Fibroblast of pulmonary artery (primary cell): ENCODE measurements at regions not wholly inside any gene's neighbourhood (a gene's known extent, or its start where the extent isn't known, plus 50 kb on each side); places are given as distances from the start of the nearest gene placed in this dataset.

ENCODE experiments used
- DNase-seq: peaks from one replicate; pipeline ENCODE4 v3.0.0-alpha.2; 2010; ENCODE audit warnings: low read depth
- H3K4me3 ChIP-seq: replicated peaks from 2 replicates; pipeline ENCODE4 v1.5.1; 2011; ENCODE audit warnings: low read depth, mild to moderate bottlenecking, control low read depth, low read length, moderate library complexity
- TF ChIP-seq, protein P1 (sequence below): IDR thresholded peaks from 2 replicates; pipeline ENCODE4 v1.5.1; 2011; ENCODE audit warnings: mild to moderate bottlenecking, control low read depth, low read length, inconsistent platforms; ENCODE audit errors: missing control alignments

DNA sequence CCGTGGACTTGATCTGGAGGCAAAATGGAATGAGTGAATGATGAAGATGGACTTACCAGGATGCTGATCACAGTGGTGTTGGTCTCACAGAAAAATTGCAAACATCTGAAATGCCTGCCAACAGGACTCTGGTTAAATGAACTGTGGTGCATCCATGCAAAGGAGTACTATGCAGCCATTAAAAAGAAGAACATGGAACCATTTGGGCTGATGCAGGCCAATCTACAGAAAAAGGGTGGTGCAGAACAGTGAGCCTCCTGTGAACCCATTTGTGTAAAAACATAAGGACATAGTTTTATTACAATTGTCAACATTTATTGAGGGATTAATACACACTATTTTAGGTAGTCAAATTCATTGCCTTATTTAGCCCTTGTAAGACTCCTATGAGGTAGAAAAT, 111.9 kb downstream of the MN1 start:
- no peak for DNase-seq
- H3K4me3 ChIP-seq = no peak overlapping the region
- TF ChIP-seq, protein P1, sequence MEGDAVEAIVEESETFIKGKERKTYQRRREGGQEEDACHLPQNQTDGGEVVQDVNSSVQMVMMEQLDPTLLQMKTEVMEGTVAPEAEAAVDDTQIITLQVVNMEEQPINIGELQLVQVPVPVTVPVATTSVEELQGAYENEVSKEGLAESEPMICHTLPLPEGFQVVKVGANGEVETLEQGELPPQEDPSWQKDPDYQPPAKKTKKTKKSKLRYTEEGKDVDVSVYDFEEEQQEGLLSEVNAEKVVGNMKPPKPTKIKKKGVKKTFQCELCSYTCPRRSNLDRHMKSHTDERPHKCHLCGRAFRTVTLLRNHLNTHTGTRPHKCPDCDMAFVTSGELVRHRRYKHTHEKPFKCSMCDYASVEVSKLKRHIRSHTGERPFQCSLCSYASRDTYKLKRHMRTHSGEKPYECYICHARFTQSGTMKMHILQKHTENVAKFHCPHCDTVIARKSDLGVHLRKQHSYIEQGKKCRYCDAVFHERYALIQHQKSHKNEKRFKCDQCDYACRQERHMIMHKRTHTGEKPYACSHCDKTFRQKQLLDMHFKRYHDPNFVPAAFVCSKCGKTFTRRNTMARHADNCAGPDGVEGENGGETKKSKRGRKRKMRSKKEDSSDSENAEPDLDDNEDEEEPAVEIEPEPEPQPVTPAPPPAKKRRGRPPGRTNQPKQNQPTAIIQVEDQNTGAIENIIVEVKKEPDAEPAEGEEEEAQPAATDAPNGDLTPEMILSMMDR = no peak

DNA sequence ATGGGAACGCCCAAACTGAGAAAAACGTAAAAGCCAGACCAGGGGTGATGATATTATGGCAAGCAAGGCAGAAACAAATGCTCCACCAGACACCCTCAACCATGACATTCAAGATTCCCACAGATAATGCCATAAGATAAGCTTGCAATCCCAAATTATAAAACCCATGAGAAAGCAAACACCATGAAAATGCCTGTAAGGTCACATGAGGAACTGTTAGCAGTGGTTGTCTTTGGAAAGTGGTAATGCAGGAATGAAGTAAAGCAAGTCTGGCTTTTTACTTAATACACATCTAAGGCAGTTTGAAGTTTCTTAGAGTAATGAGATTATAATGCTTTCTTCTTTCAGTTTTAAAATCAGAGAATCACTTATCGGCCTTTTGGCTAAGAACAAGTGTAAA, 111.0 kb downstream of the MN1 start:
- TF ChIP-seq, protein P1 = no peak
- H3K4me3 ChIP-seq = no peak overlapping the region
- no peak for DNase-seq

DNA sequence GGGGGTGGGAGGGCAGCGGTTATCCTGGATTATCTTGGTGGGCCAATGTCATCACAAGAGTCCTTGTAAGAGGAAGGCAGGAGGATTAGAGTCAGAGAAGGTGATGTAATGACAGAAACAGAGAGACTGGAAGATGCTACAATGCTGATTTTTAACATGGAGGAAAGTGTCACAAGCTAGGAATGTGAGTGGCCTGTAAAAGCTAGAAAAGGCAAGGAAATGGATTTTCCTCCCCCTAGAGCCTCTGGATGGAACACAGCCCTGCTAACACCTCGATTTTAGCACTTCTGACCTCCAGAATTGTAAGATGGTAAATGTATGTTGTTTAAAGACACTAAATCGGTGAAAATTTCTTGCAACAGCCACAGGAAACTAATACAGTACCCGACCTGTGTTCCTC, 109.3 kb downstream of the MN1 start:
- DNase-seq = no peak
- H3K4me3 ChIP-seq = no peak overlapping the region
- TF ChIP-seq, protein P1 = no peak

DNA sequence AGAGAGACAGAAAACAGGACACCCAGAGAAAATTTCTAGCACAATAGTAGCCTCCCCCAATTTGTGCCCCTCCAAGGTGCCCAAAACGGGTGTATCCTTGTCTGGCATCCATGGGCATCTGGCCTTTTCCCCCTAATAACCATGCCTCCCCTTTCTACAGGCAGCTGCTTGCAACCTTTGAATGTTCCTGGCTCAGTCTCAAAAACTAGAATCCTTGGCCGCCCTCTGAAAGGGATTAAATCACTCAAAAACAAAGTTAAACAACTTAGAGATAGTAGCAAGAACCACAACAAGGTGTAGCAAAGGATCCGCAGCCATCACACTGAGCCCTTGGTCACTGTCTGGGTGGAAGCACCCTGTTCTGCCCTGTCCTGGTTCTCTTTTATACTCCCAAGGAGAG, 105.6 kb downstream of the MN1 start:
- TF ChIP-seq, protein P1 = no peak
- H3K4me3 ChIP-seq = no peak overlapping the region
- DNase-seq = no peak

DNA sequence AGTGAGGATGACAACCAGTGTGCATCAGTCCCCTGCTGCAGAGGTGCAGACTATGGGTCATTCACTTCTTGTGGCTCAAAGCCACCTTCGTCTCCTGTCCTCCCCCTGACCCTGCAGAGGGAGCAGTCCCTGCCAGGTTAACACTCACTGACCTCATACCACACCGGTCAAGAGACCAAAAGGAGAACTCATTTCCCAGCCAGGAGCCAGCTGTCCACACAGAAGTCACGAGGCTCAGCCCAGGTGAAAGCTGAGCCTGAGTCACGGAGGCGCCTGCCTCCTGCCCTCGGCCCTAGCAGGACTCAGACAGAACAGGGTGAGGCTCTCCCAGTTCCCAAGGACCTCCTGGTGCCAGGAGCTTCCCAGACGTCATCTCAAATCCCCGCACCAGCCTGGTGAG, 103.7 kb downstream of the MN1 start:
- TF ChIP-seq, protein P1 = no peak
- DNase-seq = no peak

More for the DNA sequence above, 103.7 kb downstream of the MN1 start:
- no peak overlapping the region for H3K4me3 ChIP-seq
